HepG2 (cell line): ENCODE measurements at regions not wholly inside any gene's neighbourhood (a gene's known extent, or its start where the extent isn't known, plus 50 kb on each side); places are given as distances from the start of the nearest gene placed in this dataset.

Source experiments
- BCL6 ChIP-seq: IDR thresholded peaks from 2 replicates; pipeline ENCODE4 v1.6.1; 2016; ENCODE audit warnings: missing genetic modification reagents, missing compliant biosample characterization
- GATAD2A ChIP-seq: IDR thresholded peaks from 2 replicates; pipeline ENCODE4 v1.6.1; 2016
- HNF1A ChIP-seq, 2 experiments: sonication (generic) in 1 of 2; formaldehyde crosslinking in 1 of 2; IDR thresholded peaks; 2 replicates each; pipeline versions ENCODE4 v1.4.0 to v1.6.1; 2016 to 2020; ENCODE audit warnings: borderline replicate concordance in 1 of 2, low read depth in 1 of 2, mild to moderate bottlenecking in 1 of 2, missing genetic modification reagents in 1 of 2
- IKZF5 ChIP-seq: IDR thresholded peaks from 2 replicates; pipeline ENCODE4 v1.6.1; 2018; ENCODE audit warnings: missing genetic modification reagents, mild to moderate bottlenecking, missing compliant biosample characterization
- SALL1 ChIP-seq: sonication (generic); formaldehyde crosslinking; IDR thresholded peaks from 2 replicates; pipeline ENCODE4 v1.8.0; 2022; ENCODE audit warnings: mild to moderate bottlenecking, missing genetic modification reagents
- TARDBP ChIP-seq: sonication (generic); formaldehyde crosslinking; IDR thresholded peaks from 2 replicates; pipeline ENCODE4 v1.8.0; 2022; ENCODE audit warnings: mild to moderate bottlenecking, missing genetic modification reagents
- ZNF362 ChIP-seq: sonication (generic); formaldehyde crosslinking; IDR thresholded peaks from 2 replicates; pipeline ENCODE4 v1.4.0; 2020; ENCODE audit warnings: missing genetic modification reagents, mild to moderate bottlenecking, borderline replicate concordance
- ZNF800 ChIP-seq: sonication (generic); formaldehyde crosslinking; IDR thresholded peaks from 2 replicates; pipeline ENCODE4 v1.4.0; 2020; ENCODE audit warnings: missing genetic modification reagents
- TF ChIP-seq, protein P1 (sequence below): IDR thresholded peaks from 2 replicates; pipeline ENCODE4 v1.6.1; 2016
- TF ChIP-seq, protein P2 (sequence below): sonication (generic); formaldehyde crosslinking; IDR thresholded peaks from 2 replicates; pipeline ENCODE4 v1.5.0; 2020; ENCODE audit warnings: mild to moderate bottlenecking, missing genetic modification reagents, borderline replicate concordance

GRCh38 chr7:115110523-115110922 lies 188.6 kb downstream of the MDFIC start (continued):
- TF ChIP-seq ZNF800 (CRISPR knock-in tag) (no peak), TARDBP (no peak; the same call in 1 of the 2 replicates), ZNF362 (CRISPR knock-in tag) (peak; percentile 71; the same call in 1 of the 2 replicates), GATAD2A (CRISPR knock-in tag) (peak; percentile 61; the same call in 1 of the 2 replicates), SALL1 (CRISPR knock-in tag) (peak; percentile 41; the same call in 1 of the 2 replicates), IKZF5 (CRISPR knock-in tag) (peak; percentile 43; the same call in 1 of the 2 replicates), HNF1A (IDR thresholded peaks at IDR 0.05; ENCODE audit: low read depth) (no peak), HNF1A (CRISPR knock-in tag; IDR thresholded peaks at IDR 0.05; ENCODE audit: borderline replicate concordance) (peak; percentile 42; the same call in 1 of the 2 replicates), BCL6 (CRISPR knock-in tag) (peak; percentile 57)
- TF ChIP-seq, protein P1, sequence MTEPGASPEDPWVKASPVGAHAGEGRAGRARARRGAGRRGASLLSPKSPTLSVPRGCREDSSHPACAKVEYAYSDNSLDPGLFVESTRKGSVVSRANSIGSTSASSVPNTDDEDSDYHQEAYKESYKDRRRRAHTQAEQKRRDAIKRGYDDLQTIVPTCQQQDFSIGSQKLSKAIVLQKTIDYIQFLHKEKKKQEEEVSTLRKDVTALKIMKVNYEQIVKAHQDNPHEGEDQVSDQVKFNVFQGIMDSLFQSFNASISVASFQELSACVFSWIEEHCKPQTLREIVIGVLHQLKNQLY, result peak; percentile 81
- TF ChIP-seq, protein P2, sequence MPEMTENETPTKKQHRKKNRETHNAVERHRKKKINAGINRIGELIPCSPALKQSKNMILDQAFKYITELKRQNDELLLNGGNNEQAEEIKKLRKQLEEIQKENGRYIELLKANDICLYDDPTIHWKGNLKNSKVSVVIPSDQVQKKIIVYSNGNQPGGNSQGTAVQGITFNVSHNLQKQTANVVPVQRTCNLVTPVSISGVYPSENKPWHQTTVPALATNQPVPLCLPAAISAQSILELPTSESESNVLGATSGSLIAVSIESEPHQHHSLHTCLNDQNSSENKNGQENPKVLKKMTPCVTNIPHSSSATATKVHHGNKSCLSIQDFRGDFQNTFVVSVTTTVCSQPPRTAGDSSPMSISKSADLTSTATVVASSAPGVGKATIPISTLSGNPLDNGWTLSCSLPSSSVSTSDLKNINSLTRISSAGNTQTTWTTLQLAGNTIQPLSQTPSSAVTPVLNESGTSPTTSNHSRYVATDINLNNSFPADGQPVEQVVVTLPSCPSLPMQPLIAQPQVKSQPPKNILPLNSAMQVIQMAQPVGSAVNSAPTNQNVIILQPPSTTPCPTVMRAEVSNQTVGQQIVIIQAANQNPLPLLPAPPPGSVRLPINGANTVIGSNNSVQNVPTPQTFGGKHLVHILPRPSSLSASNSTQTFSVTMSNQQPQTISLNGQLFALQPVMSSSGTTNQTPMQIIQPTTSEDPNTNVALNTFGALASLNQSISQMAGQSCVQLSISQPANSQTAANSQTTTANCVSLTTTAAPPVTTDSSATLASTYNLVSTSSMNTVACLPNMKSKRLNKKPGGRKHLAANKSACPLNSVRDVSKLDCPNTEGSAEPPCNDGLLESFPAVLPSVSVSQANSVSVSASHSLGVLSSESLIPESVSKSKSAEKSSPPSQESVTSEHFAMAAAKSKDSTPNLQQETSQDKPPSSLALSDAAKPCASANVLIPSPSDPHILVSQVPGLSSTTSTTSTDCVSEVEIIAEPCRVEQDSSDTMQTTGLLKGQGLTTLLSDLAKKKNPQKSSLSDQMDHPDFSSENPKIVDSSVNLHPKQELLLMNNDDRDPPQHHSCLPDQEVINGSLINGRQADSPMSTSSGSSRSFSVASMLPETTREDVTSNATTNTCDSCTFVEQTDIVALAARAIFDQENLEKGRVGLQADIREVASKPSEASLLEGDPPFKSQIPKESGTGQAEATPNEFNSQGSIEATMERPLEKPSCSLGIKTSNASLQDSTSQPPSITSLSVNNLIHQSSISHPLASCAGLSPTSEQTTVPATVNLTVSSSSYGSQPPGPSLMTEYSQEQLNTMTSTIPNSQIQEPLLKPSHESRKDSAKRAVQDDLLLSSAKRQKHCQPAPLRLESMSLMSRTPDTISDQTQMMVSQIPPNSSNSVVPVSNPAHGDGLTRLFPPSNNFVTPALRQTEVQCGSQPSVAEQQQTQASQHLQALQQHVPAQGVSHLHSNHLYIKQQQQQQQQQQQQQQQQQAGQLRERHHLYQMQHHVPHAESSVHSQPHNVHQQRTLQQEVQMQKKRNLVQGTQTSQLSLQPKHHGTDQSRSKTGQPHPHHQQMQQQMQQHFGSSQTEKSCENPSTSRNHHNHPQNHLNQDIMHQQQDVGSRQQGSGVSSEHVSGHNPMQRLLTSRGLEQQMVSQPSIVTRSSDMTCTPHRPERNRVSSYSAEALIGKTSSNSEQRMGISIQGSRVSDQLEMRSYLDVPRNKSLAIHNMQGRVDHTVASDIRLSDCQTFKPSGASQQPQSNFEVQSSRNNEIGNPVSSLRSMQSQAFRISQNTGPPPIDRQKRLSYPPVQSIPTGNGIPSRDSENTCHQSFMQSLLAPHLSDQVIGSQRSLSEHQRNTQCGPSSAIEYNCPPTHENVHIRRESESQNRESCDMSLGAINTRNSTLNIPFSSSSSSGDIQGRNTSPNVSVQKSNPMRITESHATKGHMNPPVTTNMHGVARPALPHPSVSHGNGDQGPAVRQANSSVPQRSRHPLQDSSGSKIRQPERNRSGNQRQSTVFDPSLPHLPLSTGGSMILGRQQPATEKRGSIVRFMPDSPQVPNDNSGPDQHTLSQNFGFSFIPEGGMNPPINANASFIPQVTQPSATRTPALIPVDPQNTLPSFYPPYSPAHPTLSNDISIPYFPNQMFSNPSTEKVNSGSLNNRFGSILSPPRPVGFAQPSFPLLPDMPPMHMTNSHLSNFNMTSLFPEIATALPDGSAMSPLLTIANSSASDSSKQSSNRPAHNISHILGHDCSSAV (CRISPR knock-in tag), result no peak
